ENCODE measurements at regions not wholly inside any gene's neighbourhood (a gene's known extent, or its start where the extent isn't known, plus 50 kb on each side); places are given as distances from the start of the nearest gene placed in this dataset.

DNA sequence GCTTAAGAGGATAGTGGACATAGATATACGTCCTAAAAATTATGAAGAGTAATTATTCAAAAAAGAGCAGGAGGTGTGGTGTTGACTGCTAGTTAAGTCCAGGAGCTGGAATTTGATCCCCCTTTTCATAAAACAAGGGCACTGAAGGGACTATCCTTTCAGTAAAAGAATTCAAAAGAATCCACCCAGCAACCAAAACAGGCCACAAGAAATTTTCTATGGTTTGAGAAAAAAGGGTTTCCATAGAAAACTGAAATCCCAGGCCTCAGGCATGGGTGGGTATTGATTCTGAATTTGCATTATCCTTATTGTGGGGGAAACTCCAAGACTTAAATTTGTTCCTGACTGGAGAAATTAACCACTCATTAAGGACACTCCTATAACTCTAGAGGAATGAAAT, 269.0 kb upstream of the MPDZ start:
- TF ChIP-seq CTCF (conservative IDR thresholded peaks at IDR 0.05; ENCODE audit: low read depth, low read length) (no peak), EZH2 (IDR thresholded peaks at IDR 0.05; ENCODE audit: borderline replicate concordance, low read depth, low read length, poor library complexity, severe bottlenecking) (no peak)

Measured in A673 (cell line).